CD14-positive monocyte (primary cell): ENCODE measurements at regions not wholly inside any gene's neighbourhood (a gene's known extent, or its start where the extent isn't known, plus 50 kb on each side); places are given as distances from the start of the nearest gene placed in this dataset.
"Not testable (repeated sequence)": the region's sequence is repeated elsewhere in the genome, so short reads cannot be mapped to it uniquely, and the experiment has no call there.

ENCODE experiments used
- DNase-seq, 3 donors: peaks; one replicate each; pipeline ENCODE4 v3.0.0-alpha.2; 2011 to 2022
- H2AFZ ChIP-seq: 2 replicates; pipeline ENCODE4 v1.6.0; 2012; ENCODE audit warnings: mild to moderate bottlenecking, low read depth, low read length, inconsistent platforms; ENCODE audit not compliant: insufficient read depth, poor library complexity, severe bottlenecking
- H3K27ac ChIP-seq, 2 donors: 1 replicate in 1 of 2; 2 replicates in 1 of 2; pipeline ENCODE4 v1.5.1; 2012 to 2013; ENCODE audit warnings: low read length in 2 of 2, control low read depth in 1 of 2, inconsistent platforms in 1 of 2, low read depth in 1 of 2, mild to moderate bottlenecking in 1 of 2
- H3K27me3 ChIP-seq, 2 donors: one replicate each; pipeline versions ENCODE4 v1.6.0 to v1.6.1; 2011 to 2013; ENCODE audit warnings: low read length in 2 of 2; ENCODE audit not compliant: control insufficient read depth in 2 of 2, insufficient read depth in 2 of 2
- H3K36me3 ChIP-seq, 2 donors: replicated peaks in 1 of 2; 1 replicate in 1 of 2; 2 replicates in 1 of 2; pipeline versions ENCODE4 v1.5.1 to v1.6.1; 2012 to 2013; ENCODE audit warnings: low read length in 2 of 2, control low read depth in 1 of 2, inconsistent platforms in 1 of 2, mild to moderate bottlenecking in 1 of 2; ENCODE audit not compliant: insufficient read depth in 2 of 2, control insufficient read depth in 1 of 2
- H3K4me1 ChIP-seq, 2 donors: 1 replicate in 1 of 2; 2 replicates in 1 of 2; pipeline versions ENCODE4 v1.5.1 to v1.6.1; 2012 to 2013; ENCODE audit warnings: low read length in 2 of 2, control low read depth in 1 of 2, inconsistent platforms in 1 of 2, mild to moderate bottlenecking in 1 of 2, moderate library complexity in 1 of 2; ENCODE audit not compliant: insufficient read depth in 2 of 2, control insufficient read depth in 1 of 2
- H3K4me2 ChIP-seq: replicated peaks from 2 replicates; pipeline ENCODE3; 2012; ENCODE audit warnings: low read length, moderate library complexity, mild to moderate bottlenecking; ENCODE audit not compliant: poor library complexity, severe bottlenecking; ENCODE audit errors: extremely low read depth
- H3K4me3 ChIP-seq, 3 experiments: fragments of 200-600 bp in 1 of 3; sonication (generic) in 1 of 3; replicated peaks in 1 of 3; 1 replicate in 2 of 3; 2 replicates in 1 of 3; pipeline ENCODE4 v1.5.1; 2011 to 2013; ENCODE audit warnings: low read length in 3 of 3, mild to moderate bottlenecking in 3 of 3, control low read depth in 2 of 3, low read depth in 2 of 3, inconsistent platforms in 1 of 3, moderate library complexity in 1 of 3
- H3K79me2 ChIP-seq: 2 replicates; pipeline ENCODE4 v1.6.0; 2012; ENCODE audit warnings: mild to moderate bottlenecking, control low read depth, inconsistent platforms, low read length, moderate library complexity; ENCODE audit not compliant: insufficient read depth
- H3K9ac ChIP-seq: 2 replicates; pipeline ENCODE4 v1.6.0; 2017; ENCODE audit warnings: low read length, mild to moderate bottlenecking; ENCODE audit not compliant: insufficient read depth, poor library complexity, severe bottlenecking
- H3K9me3 ChIP-seq, 2 donors: replicated peaks in 1 of 2; 1 replicate in 1 of 2; 2 replicates in 1 of 2; pipeline versions ENCODE4 v1.5.1 to v1.6.1; 2012 to 2013; ENCODE audit warnings: low read length in 2 of 2, control low read depth in 1 of 2; ENCODE audit not compliant: control insufficient read depth in 1 of 2, insufficient read depth in 1 of 2
- H4K20me1 ChIP-seq: 2 replicates; pipeline ENCODE4 v1.6.0; 2012; ENCODE audit warnings: mild to moderate bottlenecking, low read length, control low read depth, moderate library complexity; ENCODE audit not compliant: insufficient read depth
- H3K27ac Mint-ChIP-seq, 7 donors: one replicate each; pipeline ENCODE4 v1.8.0; 2020; ENCODE audit warnings: mild to moderate bottlenecking in 7 of 7, mixed read lengths in 7 of 7, moderate library complexity in 6 of 7, inconsistent platforms in 2 of 7
- H3K27me3 Mint-ChIP-seq, 3 donors: one replicate each; pipeline ENCODE4 v1.8.0; 2021 to 2022; ENCODE audit warnings: low read depth in 3 of 3, mild to moderate bottlenecking in 3 of 3, mixed read lengths in 3 of 3, moderate library complexity in 3 of 3, inconsistent platforms in 1 of 3
- H3K36me3 Mint-ChIP-seq, 2 donors: one replicate each; pipeline ENCODE4 v1.8.0; 2020; ENCODE audit warnings: mixed read lengths in 2 of 2, inconsistent platforms in 1 of 2, mild to moderate bottlenecking in 1 of 2
- H3K4me1 Mint-ChIP-seq: one replicate; pipeline ENCODE4 v1.8.0; 2020; ENCODE audit warnings: mild to moderate bottlenecking, mixed read lengths
- H3K4me3 Mint-ChIP-seq, 2 donors: one replicate each; pipeline ENCODE4 v1.8.0; 2020; ENCODE audit warnings: mild to moderate bottlenecking in 2 of 2, mixed read lengths in 2 of 2, moderate library complexity in 1 of 2
- H3K9me3 Mint-ChIP-seq, 7 donors: one replicate each; pipeline ENCODE4 v1.8.0; 2020 to 2022; ENCODE audit warnings: mixed read lengths in 7 of 7, mild to moderate bottlenecking in 6 of 7, moderate library complexity in 6 of 7, inconsistent platforms in 2 of 7
- WGBS: methylation state at CpG from one replicate; pipeline ENCODE4 v1.1.5; 2013; ENCODE audit warnings: missing lambda C conversion rate; ENCODE audit not compliant: insufficient coverage; 5-methylcytosine and 5-hydroxymethylcytosine counted together
- intact Hi-C, 2 donors: fragments of 100-400 bp; cut with micrococcal nuclease; formaldehyde crosslinking; loops; one replicate each; pipeline versions ENCODE4 v1.15.0 to v1.15.1; 2023
- TF ChIP-seq, protein P1 (sequence below): fragments of 200-600 bp; IDR thresholded peaks from one replicate; pipeline ENCODE4 v1.8.0; 2022; ENCODE audit warnings: antibody characterized with exemption, mild to moderate bottlenecking

DNA sequence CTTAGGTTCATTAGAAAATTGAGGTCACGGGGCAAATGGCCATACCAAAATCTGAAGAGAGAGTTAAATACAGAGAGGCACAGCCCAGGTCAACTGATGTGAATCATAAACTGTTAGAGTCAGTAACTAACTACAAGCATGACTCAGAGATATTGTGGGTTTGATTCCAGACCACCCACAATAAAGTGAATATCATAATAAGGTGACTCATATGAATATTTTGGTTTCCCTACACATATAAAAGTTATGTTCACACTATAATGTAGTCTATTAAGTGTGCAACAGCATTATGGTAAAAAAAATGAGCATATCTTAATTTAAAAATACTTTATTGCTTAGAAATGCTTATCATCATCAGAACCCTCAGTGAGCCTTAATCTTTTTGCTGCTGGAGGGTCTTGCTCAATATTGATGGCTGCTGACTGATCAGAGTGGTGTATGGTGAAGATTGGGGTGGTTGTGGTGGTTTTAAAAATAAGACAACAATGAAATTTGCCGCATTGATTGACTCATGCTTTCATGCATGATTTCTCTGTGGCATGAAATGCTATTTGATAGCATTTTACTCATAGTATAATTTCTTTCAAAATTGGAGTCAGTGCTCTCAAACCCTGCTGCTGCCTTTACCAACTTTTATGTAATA lies 53.1 kb upstream of the EDIL3 start:
- H3K4me3 ChIP-seq = no peak overlapping the region
- no CpG with 5 or more reads among the region's 2 CpGs for WGBS
- H3K9me3 ChIP-seq = no peaks in the 10 kb centered on the region
- no peaks in the 10 kb centered on the region for H3K79me2 ChIP-seq
- no peak overlapping the region for H3K4me2 ChIP-seq
- Mint-ChIP-seq H3K4me3 (no peak overlapping the region), H3K9me3 (peaks cover 0 to 5% (median 0%) of the 10 kb centered on the region in 7 donors), H3K4me1 (no peaks in the 10 kb centered on the region), H3K36me3 (no peaks in the 10 kb centered on the region), H3K27me3 (peaks cover 0 to 2% (median 2%) of the 10 kb centered on the region in 3 donors), H3K27ac (no peak overlapping the region)
- no peaks in the 10 kb centered on the region for H4K20me1 ChIP-seq
- no peaks in the 10 kb centered on the region for H3K27me3 ChIP-seq
- intact Hi-C loops = no loop called here
- no peak overlapping the region for H2AFZ ChIP-seq
- H3K27ac ChIP-seq = no peak overlapping the region
- no peaks in the 10 kb centered on the region for H3K36me3 ChIP-seq
- DNase-seq = no peak
- no peaks in the 10 kb centered on the region for H3K4me1 ChIP-seq
- H3K9ac ChIP-seq = no peak overlapping the region
- TF ChIP-seq, protein P1, sequence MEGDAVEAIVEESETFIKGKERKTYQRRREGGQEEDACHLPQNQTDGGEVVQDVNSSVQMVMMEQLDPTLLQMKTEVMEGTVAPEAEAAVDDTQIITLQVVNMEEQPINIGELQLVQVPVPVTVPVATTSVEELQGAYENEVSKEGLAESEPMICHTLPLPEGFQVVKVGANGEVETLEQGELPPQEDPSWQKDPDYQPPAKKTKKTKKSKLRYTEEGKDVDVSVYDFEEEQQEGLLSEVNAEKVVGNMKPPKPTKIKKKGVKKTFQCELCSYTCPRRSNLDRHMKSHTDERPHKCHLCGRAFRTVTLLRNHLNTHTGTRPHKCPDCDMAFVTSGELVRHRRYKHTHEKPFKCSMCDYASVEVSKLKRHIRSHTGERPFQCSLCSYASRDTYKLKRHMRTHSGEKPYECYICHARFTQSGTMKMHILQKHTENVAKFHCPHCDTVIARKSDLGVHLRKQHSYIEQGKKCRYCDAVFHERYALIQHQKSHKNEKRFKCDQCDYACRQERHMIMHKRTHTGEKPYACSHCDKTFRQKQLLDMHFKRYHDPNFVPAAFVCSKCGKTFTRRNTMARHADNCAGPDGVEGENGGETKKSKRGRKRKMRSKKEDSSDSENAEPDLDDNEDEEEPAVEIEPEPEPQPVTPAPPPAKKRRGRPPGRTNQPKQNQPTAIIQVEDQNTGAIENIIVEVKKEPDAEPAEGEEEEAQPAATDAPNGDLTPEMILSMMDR = no peak

DNA sequence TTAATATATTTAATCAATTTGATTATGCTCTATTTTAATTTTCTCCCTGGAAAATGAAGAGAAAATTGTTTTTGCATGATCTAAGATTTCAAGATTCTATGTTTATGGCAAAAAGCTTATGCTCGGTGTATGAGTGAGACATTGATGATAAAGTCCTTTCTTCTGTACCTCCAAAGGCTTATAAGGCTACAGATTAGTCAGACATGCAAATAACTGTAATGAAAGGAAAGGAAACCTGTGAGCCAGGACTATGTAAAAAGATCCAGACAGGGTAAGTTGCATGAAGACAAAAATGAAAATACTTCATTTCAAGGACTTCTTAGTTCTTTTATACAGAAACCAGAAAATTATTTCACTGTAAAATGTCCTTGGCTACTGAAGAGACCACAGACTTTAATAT lies 52.2 kb upstream of the EDIL3 start:
- no peak overlapping the region for H3K27ac ChIP-seq
- H3K36me3 Mint-ChIP-seq = no peaks in the 10 kb centered on the region
- peaks cover 0 to 5% (median 0%) of the 10 kb centered on the region in 7 donors for H3K9me3 Mint-ChIP-seq
- no peaks in the 10 kb centered on the region for H4K20me1 ChIP-seq
- no peak overlapping the region for H3K27ac Mint-ChIP-seq
- no peak overlapping the region for H3K4me3 ChIP-seq
- no peak overlapping the region for H3K4me2 ChIP-seq
- DNase-seq = no peak
- no peak overlapping the region for H3K9ac ChIP-seq
- no peak overlapping the region for H3K4me3 Mint-ChIP-seq
- H3K27me3 ChIP-seq = no peaks in the 10 kb centered on the region
- TF ChIP-seq, protein P1 = no peak
- H3K79me2 ChIP-seq = no peaks in the 10 kb centered on the region
- no peaks in the 10 kb centered on the region for H3K4me1 Mint-ChIP-seq
- no peak overlapping the region for H2AFZ ChIP-seq
- intact Hi-C loops = no loop called here
- H3K4me1 ChIP-seq = no peaks in the 10 kb centered on the region
- H3K27me3 Mint-ChIP-seq = peaks cover 0 to 2% (median 2%) of the 10 kb centered on the region in 3 donors
- WGBS = no CpG with 5 or more reads among the region's 1 CpG
- H3K36me3 ChIP-seq = no peaks in the 10 kb centered on the region
- H3K9me3 ChIP-seq = no peaks in the 10 kb centered on the region

DNA sequence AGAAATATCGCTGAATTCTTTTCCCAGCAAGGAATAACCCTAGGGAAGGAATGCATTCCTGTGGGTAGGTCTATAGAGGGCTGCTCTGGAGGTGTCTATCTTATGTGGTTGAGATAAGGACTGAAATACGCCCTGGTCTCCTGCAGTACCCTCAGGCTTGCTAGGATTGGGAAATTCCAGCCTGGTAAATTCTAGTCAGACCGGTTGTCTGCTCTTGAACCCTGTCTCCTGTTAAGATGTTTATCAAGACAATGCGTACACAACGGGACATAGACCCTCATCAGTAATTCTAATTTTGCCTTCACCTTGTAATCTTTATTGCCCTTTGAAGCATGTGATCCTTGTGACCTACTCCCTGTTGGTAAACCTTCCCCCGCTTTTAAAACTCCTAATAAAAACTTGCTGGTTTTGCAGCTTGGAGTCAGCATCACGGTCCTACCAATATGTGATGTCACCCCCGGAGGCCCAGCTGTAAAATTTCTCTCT lies 51.2 kb upstream of the EDIL3 start:
- H2AFZ ChIP-seq, H3K27me3 ChIP-seq, H3K27me3 Mint-ChIP-seq, H3K36me3 ChIP-seq, DNase-seq, intact Hi-C loops, H3K9me3 Mint-ChIP-seq, H3K4me2 ChIP-seq, H3K36me3 Mint-ChIP-seq, H3K27ac Mint-ChIP-seq, H4K20me1 ChIP-seq, H3K4me1 ChIP-seq, H3K4me3 Mint-ChIP-seq, H3K4me3 ChIP-seq, H3K27ac ChIP-seq, H3K9ac ChIP-seq, H3K9me3 ChIP-seq, H3K4me1 Mint-ChIP-seq, H3K79me2 ChIP-seq: not testable (repeated sequence)
- 98% methylated on average over 6 of the region's 8 CpGs for WGBS
